BLaER1 (cell line): ENCODE measurements at regions not wholly inside any gene's neighbourhood (a gene's known extent, or its start where the extent isn't known, plus 50 kb on each side); places are given as distances from the start of the nearest gene placed in this dataset.
"Not testable (repeated sequence)": the region's sequence is repeated elsewhere in the genome, so short reads cannot be mapped to it uniquely, and the experiment has no call there.

Experiments
- H3K27ac ChIP-seq: shearing (Covaris generic); formaldehyde crosslinking; 2 replicates; pipeline ENCODE4 v1.8.1; 2022
- H3K27me3 ChIP-seq: shearing (Covaris generic); formaldehyde crosslinking; 2 replicates; pipeline ENCODE4 v1.8.1; 2022
- H3K36me3 ChIP-seq: shearing (Covaris generic); formaldehyde crosslinking; 2 replicates; pipeline ENCODE4 v1.8.1; 2022
- H3K4me1 ChIP-seq: shearing (Covaris generic); formaldehyde crosslinking; 2 replicates; pipeline ENCODE4 v1.8.1; 2022
- H3K4me2 ChIP-seq: shearing (Covaris generic); formaldehyde crosslinking; 2 replicates; pipeline ENCODE4 v1.8.1; 2022
- H3K4me3 ChIP-seq: shearing (Covaris generic); formaldehyde crosslinking; 2 replicates; pipeline ENCODE4 v1.8.1; 2022
- H3K9ac ChIP-seq: shearing (Covaris generic); formaldehyde crosslinking; 2 replicates; pipeline ENCODE4 v1.8.1; 2022
- H3K9me3 ChIP-seq: shearing (Covaris generic); formaldehyde crosslinking; 2 replicates; pipeline ENCODE4 v1.8.1; 2022
- H4K20me1 ChIP-seq: shearing (Covaris generic); formaldehyde crosslinking; 2 replicates; pipeline ENCODE4 v1.8.1; 2022
- Cebpa-rat ChIP-seq: shearing (Covaris generic); IDR thresholded peaks from 2 replicates; pipeline ENCODE4 v1.8.1; 2022

DNA sequence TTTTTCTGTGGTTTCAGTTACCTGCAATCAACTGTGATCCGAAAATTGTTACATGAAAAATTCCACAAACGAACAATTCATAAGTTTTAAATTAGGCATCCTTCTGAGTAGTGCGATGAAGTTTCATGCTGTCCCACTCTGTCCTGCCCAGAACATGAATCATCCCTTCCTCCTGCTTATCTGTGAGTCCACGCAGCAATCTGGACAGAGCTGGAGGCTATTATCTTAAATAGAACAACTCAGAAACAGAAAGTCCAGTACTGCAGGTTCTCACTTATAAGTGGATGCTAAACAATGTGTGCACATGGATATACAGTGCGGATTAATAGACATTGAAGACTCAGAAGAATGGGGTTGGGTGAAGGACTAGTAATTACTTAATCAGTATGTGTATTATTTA is 583.7 kb upstream of the SPRY2 start:
- H3K4me1 ChIP-seq: no peaks in the 10 kb centered on the region
- no peaks in the 10 kb centered on the region for H3K36me3 ChIP-seq
- no peak for TF ChIP-seq Cebpa-rat
- no peaks in the 10 kb centered on the region for H4K20me1 ChIP-seq
- H3K4me3 ChIP-seq: no peak overlapping the region
- H3K27ac ChIP-seq: no peak overlapping the region
- no peaks in the 10 kb centered on the region for H3K9me3 ChIP-seq
- no peaks in the 10 kb centered on the region for H3K27me3 ChIP-seq
- no peak overlapping the region for H3K9ac ChIP-seq
- no peak overlapping the region for H3K4me2 ChIP-seq

DNA sequence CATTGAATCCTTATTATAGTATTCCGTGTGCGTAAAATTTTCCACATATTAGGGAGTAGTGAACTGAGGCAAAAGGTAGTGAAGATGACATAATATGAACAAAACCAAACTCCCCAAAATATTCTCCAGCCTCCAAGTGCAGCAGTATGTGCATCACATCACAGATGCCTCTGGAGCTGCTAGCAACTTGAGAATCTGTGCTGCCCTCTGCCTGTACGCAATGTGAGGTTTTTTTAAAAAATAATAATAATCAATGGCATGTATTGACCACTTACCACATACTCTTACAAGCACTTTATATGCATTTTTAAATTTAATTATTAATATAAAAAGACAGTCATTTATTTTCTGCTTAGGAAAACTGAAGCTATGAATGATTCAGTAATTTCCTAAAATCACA is 583.0 kb upstream of the SPRY2 start:
- no peak overlapping the region for H3K4me3 ChIP-seq
- H3K9ac ChIP-seq: no peak overlapping the region
- no peaks in the 10 kb centered on the region for H4K20me1 ChIP-seq
- no peaks in the 10 kb centered on the region for H3K36me3 ChIP-seq
- no peak for TF ChIP-seq Cebpa-rat
- no peaks in the 10 kb centered on the region for H3K9me3 ChIP-seq
- no peak overlapping the region for H3K4me2 ChIP-seq
- H3K4me1 ChIP-seq: no peaks in the 10 kb centered on the region
- no peak overlapping the region for H3K27ac ChIP-seq
- no peaks in the 10 kb centered on the region for H3K27me3 ChIP-seq

GRCh38 chr13:80921971-80922370 is 581.0 kb upstream of the SPRY2 start:
- Histone ChIP-seq H3K4me3 (no peak overlapping the region), H3K9ac (no peak overlapping the region), H3K27ac (no peak overlapping the region), H3K4me2 (no peak overlapping the region), H3K4me1 (no peaks in the 10 kb centered on the region), H4K20me1 (no peaks in the 10 kb centered on the region), H3K36me3 (no peaks in the 10 kb centered on the region), H3K9me3 (no peaks in the 10 kb centered on the region), H3K27me3 (no peaks in the 10 kb centered on the region)
- no peak for TF ChIP-seq Cebpa-rat

GRCh38 chr13:80921541-80921940 is 580.6 kb upstream of the SPRY2 start:
- no peak overlapping the region for H3K27ac ChIP-seq
- no peaks in the 10 kb centered on the region for H3K36me3 ChIP-seq
- H3K9me3 ChIP-seq: no peaks in the 10 kb centered on the region
- no peak for TF ChIP-seq Cebpa-rat
- H3K4me3 ChIP-seq: no peak overlapping the region
- H3K4me1 ChIP-seq: no peaks in the 10 kb centered on the region
- no peak overlapping the region for H3K9ac ChIP-seq
- no peak overlapping the region for H3K4me2 ChIP-seq
- no peaks in the 10 kb centered on the region for H4K20me1 ChIP-seq
- H3K27me3 ChIP-seq: no peaks in the 10 kb centered on the region

GRCh38 chr13:80906860-80907259 is 565.9 kb upstream of the SPRY2 start:
- Histone ChIP-seq H3K27ac (no peak overlapping the region), H3K4me2 (no peak overlapping the region), H3K4me1 (no peaks in the 10 kb centered on the region), H3K27me3 (no peaks in the 10 kb centered on the region), H3K36me3 (no peaks in the 10 kb centered on the region; the same call in 1 of the 2 replicates), H3K9me3 (peaks cover 6% of the 10 kb centered on the region; the same call in 1 of the 2 replicates), H3K9ac (no peak overlapping the region), H3K4me3 (no peak overlapping the region), H4K20me1 (no peaks in the 10 kb centered on the region)
- no peak for TF ChIP-seq Cebpa-rat

GRCh38 chr13:80904386-80904785 is 563.5 kb upstream of the SPRY2 start:
- TF ChIP-seq Cebpa-rat: no peak
- no peaks in the 10 kb centered on the region for H4K20me1 ChIP-seq
- H3K36me3 ChIP-seq: no peaks in the 10 kb centered on the region
- no peaks in the 10 kb centered on the region for H3K27me3 ChIP-seq
- H3K9ac ChIP-seq: no peak overlapping the region
- H3K4me2 ChIP-seq: no peak overlapping the region
- no peaks in the 10 kb centered on the region for H3K4me1 ChIP-seq
- no peak overlapping the region for H3K4me3 ChIP-seq
- no peak overlapping the region for H3K27ac ChIP-seq
- no peaks in the 10 kb centered on the region for H3K9me3 ChIP-seq

DNA sequence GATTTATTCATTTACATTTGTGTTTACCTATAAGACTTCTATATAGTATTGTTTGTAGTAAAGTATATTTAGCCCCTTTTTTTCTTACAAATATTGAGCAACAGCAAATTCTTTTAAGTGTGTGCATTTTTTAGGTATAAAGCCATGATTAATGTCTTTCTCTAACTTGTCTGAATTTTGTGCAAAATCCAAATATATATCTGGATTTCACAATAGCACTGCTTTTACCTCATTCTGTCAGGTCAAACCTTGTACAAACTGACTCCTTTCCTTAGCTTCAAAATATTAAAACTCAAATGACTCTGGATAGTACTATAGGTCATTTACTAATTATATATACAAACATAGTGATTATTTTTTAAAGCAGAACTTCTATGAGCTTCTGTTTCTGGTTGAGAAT is 563.0 kb upstream of the SPRY2 start:
- Histone ChIP-seq H3K4me1 (no peaks in the 10 kb centered on the region), H3K9me3 (no peaks in the 10 kb centered on the region), H3K36me3 (no peaks in the 10 kb centered on the region), H3K4me2 (no peak overlapping the region), H3K9ac (no peak overlapping the region), H3K27ac (no peak overlapping the region), H3K4me3 (no peak overlapping the region), H4K20me1 (no peaks in the 10 kb centered on the region), H3K27me3 (no peaks in the 10 kb centered on the region)
- TF ChIP-seq Cebpa-rat: no peak

DNA sequence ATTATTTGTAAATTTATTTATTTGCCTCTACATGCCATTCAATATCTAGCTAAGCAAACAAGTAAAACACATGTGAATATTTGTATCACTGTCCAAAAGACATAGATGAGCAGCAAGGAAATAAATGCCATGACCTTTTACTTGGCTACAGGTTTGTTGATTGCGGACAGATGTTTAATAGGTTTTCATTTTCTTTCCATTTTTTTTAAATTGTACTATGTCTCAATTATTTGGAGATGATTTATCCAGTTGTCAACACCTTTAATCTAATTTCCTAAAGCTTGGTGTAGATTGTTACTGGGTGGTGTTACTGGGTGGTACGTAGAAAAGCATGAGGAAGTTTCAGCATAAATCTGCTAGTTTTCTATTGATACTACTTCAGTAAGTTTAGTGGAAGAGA is 560.6 kb upstream of the SPRY2 start:
- Histone ChIP-seq H3K36me3 (no peaks in the 10 kb centered on the region), H3K27me3 (no peaks in the 10 kb centered on the region), H3K9me3 (no peaks in the 10 kb centered on the region), H3K27ac (no peak overlapping the region), H4K20me1 (no peaks in the 10 kb centered on the region), H3K4me2 (no peak overlapping the region), H3K4me3 (no peak overlapping the region), H3K9ac (no peak overlapping the region), H3K4me1 (no peaks in the 10 kb centered on the region)
- no peak for TF ChIP-seq Cebpa-rat

GRCh38 chr13:80901111-80901510 is 560.2 kb upstream of the SPRY2 start:
- Histone ChIP-seq H3K4me2 (no peak overlapping the region), H3K9me3 (no peaks in the 10 kb centered on the region), H3K27me3 (no peaks in the 10 kb centered on the region), H3K9ac (no peak overlapping the region), H3K4me1 (no peaks in the 10 kb centered on the region), H4K20me1 (no peaks in the 10 kb centered on the region), H3K27ac (no peak overlapping the region), H3K36me3 (no peaks in the 10 kb centered on the region), H3K4me3 (no peak overlapping the region)
- no peak for TF ChIP-seq Cebpa-rat

DNA sequence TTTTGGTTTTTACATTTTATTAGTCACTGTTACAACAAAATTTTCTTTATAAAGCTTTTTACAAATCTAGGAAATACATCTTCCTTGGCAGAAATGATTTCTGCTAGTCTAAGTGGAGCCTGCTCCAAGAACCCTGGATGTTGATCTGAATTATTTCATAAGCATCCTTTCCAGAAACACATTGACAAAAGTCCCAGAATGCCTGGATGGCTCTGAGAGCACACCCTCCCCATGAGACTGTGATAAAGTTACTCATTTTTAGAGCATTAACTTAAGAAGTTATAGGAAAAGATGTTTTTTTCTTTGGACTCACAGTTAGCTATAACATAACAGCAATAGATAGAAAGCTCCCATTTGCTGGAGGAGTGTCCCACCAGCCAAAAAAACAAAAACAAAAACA is 559.6 kb upstream of the SPRY2 start:
- Histone ChIP-seq H3K9me3 (no peaks in the 10 kb centered on the region), H3K27ac (no peak overlapping the region), H3K4me1 (no peaks in the 10 kb centered on the region), H4K20me1 (no peaks in the 10 kb centered on the region), H3K27me3 (no peaks in the 10 kb centered on the region), H3K4me3 (no peak overlapping the region), H3K36me3 (no peaks in the 10 kb centered on the region), H3K9ac (no peak overlapping the region), H3K4me2 (no peak overlapping the region)
- no peak for TF ChIP-seq Cebpa-rat

GRCh38 chr13:80897641-80898040 is 556.7 kb upstream of the SPRY2 start:
- not testable (repeated sequence) for H3K27ac ChIP-seq, H3K9me3 ChIP-seq, H3K27me3 ChIP-seq, H3K9ac ChIP-seq, H3K4me2 ChIP-seq, H3K4me3 ChIP-seq, H3K4me1 ChIP-seq, H3K36me3 ChIP-seq, H4K20me1 ChIP-seq
